Endothelial cell of umbilical vein (primary cell): ENCODE measurements at regions not wholly inside any gene's neighbourhood (a gene's known extent, or its start where the extent isn't known, plus 50 kb on each side); places are given as distances from the start of the nearest gene placed in this dataset.
"Not testable (repeated sequence)": the region's sequence is repeated elsewhere in the genome, so short reads cannot be mapped to it uniquely, and the experiment has no call there.

Experiments used
- BruUV-seq: library from RNA; stranded (reverse); fragments of 400-500 nt; replicated peaks from 2 replicates; lab custom pipeline; 2021; lab: Mats Ljungman, UMichigan
- CTCF ChIA-PET: fragments of 300-600, 350-600 bp; sonication (Branson Sonifier 250); formaldehyde crosslinking; loops from one replicate; lab custom pipeline; 2021; ENCODE audit warnings: antibody characterized with exemption, inconsistent platforms; lab: Charles Lee
- POLR2A ChIA-PET: fragments of 300-600, 350-600 bp; sonication (Branson Sonifier 250); formaldehyde crosslinking; loops from one replicate; lab custom pipeline; 2021; ENCODE audit warnings: antibody characterized with exemption, inconsistent platforms; lab: Charles Lee
- DNase-seq: peaks from one replicate; pipeline ENCODE4 v3.0.0-alpha.2; 2011; ENCODE audit warnings: low read depth, low spot score
- FAIRE-seq: peaks from 2 replicates; lab custom pipeline; 2011; peaks lifted over from hg19 to GRCh38; lab: Jason Lieb, UNC
- H2AFZ ChIP-seq: 2 replicates; pipeline ENCODE4 v1.6.0; 2012; ENCODE audit warnings: low read depth, low read length, control low read depth, inconsistent platforms
- H3K27ac ChIP-seq: 2 replicates; pipeline ENCODE4 v1.5.1; 2011; ENCODE audit warnings: low read depth, mild to moderate bottlenecking, control low read depth, low read length, moderate library complexity; ENCODE audit not compliant: insufficient read depth
- H3K27me3 ChIP-seq, 2 experiments: 2 replicates each; pipeline versions ENCODE4 v1.6.0 to v1.6.1; 2011; ENCODE audit warnings: low read length in 2 of 2, mixed read lengths in 1 of 2; ENCODE audit not compliant: control insufficient read depth in 2 of 2, insufficient read depth in 2 of 2
- H3K36me3 ChIP-seq, 2 experiments: 2 replicates in 1 of 2; 3 replicates in 1 of 2; pipeline ENCODE4 v1.5.1; 2011; ENCODE audit warnings: low read length in 2 of 2, mild to moderate bottlenecking in 1 of 2, moderate library complexity in 1 of 2; ENCODE audit not compliant: control insufficient read depth in 2 of 2, insufficient read depth in 2 of 2; ENCODE audit errors: extremely low read depth in 1 of 2
- H3K4me1 ChIP-seq: 3 replicates; pipeline ENCODE4 v1.5.1; 2011; ENCODE audit warnings: mild to moderate bottlenecking, low read length; ENCODE audit not compliant: control insufficient read depth, insufficient read depth; ENCODE audit errors: extremely low read depth
- H3K4me2 ChIP-seq: 2 replicates; pipeline ENCODE4 v1.6.1; 2011; ENCODE audit warnings: low read length, control low read depth, mixed read lengths; ENCODE audit not compliant: insufficient read depth
- H3K4me3 ChIP-seq, 3 experiments: fragments of 200-600 bp in 1 of 3; sonication (generic), shearing (Covaris generic) in 1 of 3; replicated peaks in 1 of 3; 2 replicates each; pipeline ENCODE4 v1.5.1; 2011 to 2016; ENCODE audit warnings: control low read depth in 3 of 3, low read length in 3 of 3, mild to moderate bottlenecking in 2 of 3, inconsistent platforms in 1 of 3, low read depth in 1 of 3, moderate library complexity in 1 of 3; ENCODE audit not compliant: insufficient read depth in 1 of 3
- H3K79me2 ChIP-seq: 2 replicates; pipeline ENCODE4 v1.6.0; 2012; ENCODE audit warnings: low read length, inconsistent platforms; ENCODE audit not compliant: control insufficient read depth, insufficient read depth
- H3K9ac ChIP-seq: replicated peaks from 2 replicates; pipeline ENCODE3; 2011; ENCODE audit warnings: low read length, control low read depth; ENCODE audit not compliant: insufficient read depth; ENCODE audit errors: extremely low read depth
- H3K9me1 ChIP-seq: replicated peaks from 3 replicates; pipeline ENCODE4 v1.6.0; 2011; ENCODE audit warnings: mild to moderate bottlenecking, low read length; ENCODE audit not compliant: control insufficient read depth, insufficient read depth; ENCODE audit errors: extremely low read depth
- H3K9me3 ChIP-seq: replicated peaks from 2 replicates; pipeline ENCODE4 v1.5.1; 2012; ENCODE audit warnings: low read length, inconsistent platforms; ENCODE audit not compliant: control insufficient read depth, insufficient read depth
- H4K20me1 ChIP-seq: replicated peaks from 2 replicates; pipeline ENCODE3; 2011; ENCODE audit warnings: mild to moderate bottlenecking, low read length; ENCODE audit not compliant: control insufficient read depth, insufficient read depth; ENCODE audit errors: extremely low read depth
- FOS ChIP-seq: IDR thresholded peaks from 2 replicates; pipeline ENCODE4 v1.6.1; 2011; ENCODE audit warnings: mild to moderate bottlenecking, low read length, moderate library complexity, borderline replicate concordance; ENCODE audit not compliant: insufficient read depth
- JUN ChIP-seq: IDR thresholded peaks from 2 replicates; pipeline ENCODE4 v1.6.1; 2011; ENCODE audit warnings: borderline replicate concordance, low read depth; ENCODE audit not compliant: insufficient read length, insufficient read depth
- MYC ChIP-seq: IDR thresholded peaks from one replicate; pipeline ENCODE4 v1.6.1; 2011; ENCODE audit warnings: mild to moderate bottlenecking, low read depth, low read length
- dilution Hi-C: fragments of 300-500 bp; cut with MboI; formaldehyde crosslinking; loops from one replicate; pipeline ENCODE4 v1.15.0; 2019; ENCODE audit warnings: low sequenced_read_pairs; ENCODE audit not compliant: extremely low pct_ligation_motif_present
- intact Hi-C: fragments of 100-400 bp; cut with micrococcal nuclease; formaldehyde crosslinking; loops from one replicate; pipeline ENCODE4 v1.10.0; 2022

- POLR2A ChIA-PET: no interaction called here
- dilution Hi-C loops: no loop called here
- H3K4me3 ChIP-seq: no peak overlapping the region
- FAIRE-seq: no peak
- H3K4me2 ChIP-seq: no peak overlapping the region
- H3K79me2 ChIP-seq: no peaks in the 10 kb centered on the region
- no TSS peak for BruUV-seq
- no peak overlapping the region for H3K27ac ChIP-seq
- H3K27me3 ChIP-seq: no peaks in the 10 kb centered on the region
- H3K9me3 ChIP-seq: peaks cover 6% of the 10 kb centered on the region
- no peaks in the 10 kb centered on the region for H3K36me3 ChIP-seq
- no peaks in the 10 kb centered on the region for H3K9me1 ChIP-seq
- no peak overlapping the region for H2AFZ ChIP-seq
- no peaks in the 10 kb centered on the region for H3K4me1 ChIP-seq
- DNase-seq: no peak
- H3K9ac ChIP-seq: no peak overlapping the region
- CTCF ChIA-PET: no interaction called here
- no peaks in the 10 kb centered on the region for H4K20me1 ChIP-seq
- intact Hi-C loops: no loop called here
- no peak for TF ChIP-seq FOS
- no peak for TF ChIP-seq JUN
- TF ChIP-seq MYC: no peak
These were observed 1643.5 kb downstream of the TP53TG3F start for GRCh38 chr16:35102780-35103403.

- H3K36me3 ChIP-seq, H3K4me2 ChIP-seq, H3K27ac ChIP-seq, intact Hi-C loops, POLR2A ChIA-PET, DNase-seq, H2AFZ ChIP-seq, H3K9me3 ChIP-seq, dilution Hi-C loops, H3K79me2 ChIP-seq, BruUV-seq, H3K27me3 ChIP-seq, H3K4me3 ChIP-seq, H3K9me1 ChIP-seq, H4K20me1 ChIP-seq, H3K4me1 ChIP-seq, H3K9ac ChIP-seq, FAIRE-seq, CTCF ChIA-PET: not testable (repeated sequence)
These were observed 1652.4 kb downstream of the TP53TG3F start for GRCh38 chr16:35111772-35112171.
